ENCODE measurements at regions not wholly inside any gene's neighbourhood (a gene's known extent, or its start where the extent isn't known, plus 50 kb on each side); places are given as distances from the start of the nearest gene placed in this dataset.

DNA sequence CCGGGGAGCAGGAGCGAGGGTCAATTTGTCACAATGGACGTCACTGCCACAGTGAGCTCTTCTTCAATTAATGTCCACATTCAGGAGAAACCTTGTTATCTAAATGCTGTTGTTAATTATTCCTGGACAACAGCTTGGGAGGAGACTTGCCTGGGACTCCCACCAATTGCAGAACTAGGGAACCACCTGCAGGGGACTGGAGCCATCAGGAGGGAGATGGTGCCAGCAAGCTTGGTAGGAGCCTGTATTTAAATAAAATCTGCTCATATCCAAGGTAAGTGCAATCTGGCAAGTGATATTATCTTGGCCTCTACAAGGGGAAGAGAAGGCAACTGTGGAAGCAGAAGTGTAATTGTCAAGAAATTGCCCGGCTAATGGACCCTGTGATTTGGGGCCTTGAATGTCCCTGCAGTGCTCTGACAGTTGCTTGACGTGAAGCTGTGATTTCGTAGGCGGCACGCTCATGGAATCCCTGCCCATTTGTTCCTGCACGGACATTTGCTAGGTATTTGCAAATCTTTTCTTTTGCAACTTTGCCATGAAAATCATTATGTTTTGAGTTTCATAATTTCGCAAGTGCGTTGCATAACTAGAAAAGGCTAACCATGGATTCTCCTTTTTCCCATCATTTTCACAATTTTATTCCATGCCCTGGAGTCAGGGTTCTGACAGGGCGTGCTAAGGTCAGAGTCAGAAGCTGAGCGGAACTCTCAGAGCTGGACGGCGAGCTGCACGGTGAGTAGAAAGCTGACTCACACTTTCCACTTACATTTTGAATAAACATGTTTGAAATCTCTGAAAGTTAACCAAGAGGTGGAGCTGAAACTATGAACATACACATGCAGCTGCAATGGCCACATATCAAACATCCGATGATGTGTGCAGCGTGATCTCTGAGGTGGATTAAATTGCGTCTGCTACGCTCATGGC, 84.9 kb upstream of the TCERG1L start:
- Histone ChIP-seq H2BK5ac (ENCODE audit: low read length) (no peak overlapping the region), H3K4me3 (ENCODE audit: low read length) (no peak overlapping the region), H2BK15ac (replicated peaks; ENCODE audit: low read depth) (no peak overlapping the region), H3K18ac (ENCODE audit: low read length) (no peak overlapping the region), H3K4ac (ENCODE audit: low read depth, low read length) (no peak overlapping the region), H2AK5ac (ENCODE audit: low read length) (no peak overlapping the region), H3K27ac (ENCODE audit: low read depth, low read length) (no peak overlapping the region), H2BK120ac (ENCODE audit: low read depth, low read length) (no peak overlapping the region), H3K4me2 (ENCODE audit: low read length) (no peak overlapping the region), H3K27me3 (ENCODE audit: insufficient read depth, low read length, poor library complexity) (no peaks in the 10 kb centered on the region), H3K9ac (ENCODE audit: low read length) (no peak overlapping the region), H3K4me1 (ENCODE audit: control insufficient read depth, low read depth, low read length) (no peaks in the 10 kb centered on the region), H3K23ac (ENCODE audit: low read length) (no peak overlapping the region), H4K5ac (ENCODE audit: low read length) (no peak overlapping the region), H3K79me1 (ENCODE audit: low read length) (no peaks in the 10 kb centered on the region), H3K79me2 (ENCODE audit: control insufficient read depth, insufficient read depth, low read length) (no peaks in the 10 kb centered on the region), H3K36me3 (ENCODE audit: control insufficient read depth, insufficient read depth, low read length) (no peaks in the 10 kb centered on the region), H4K8ac (ENCODE audit: low read depth, low read length) (no peak overlapping the region), H3K56ac (ENCODE audit: low read length) (no peak overlapping the region)
- peak; percentile 45 for DNase-seq
- WGBS (ENCODE audit: extremely low coverage, insufficient coverage, low lambda C conversion rate), result no CpG with 5 or more reads among the region's 20 CpGs

- no peak overlapping the region for H2AK5ac ChIP-seq (ENCODE audit: low read length)
- H2BK5ac ChIP-seq (ENCODE audit: low read length), result no peak overlapping the region
- no peak overlapping the region for H3K56ac ChIP-seq (ENCODE audit: low read length)
- H2BK15ac ChIP-seq (replicated peaks; ENCODE audit: low read depth), result no peak overlapping the region
- H3K4ac ChIP-seq (ENCODE audit: low read depth, low read length), result no peak overlapping the region
- no peak for DNase-seq
- H3K27me3 ChIP-seq (ENCODE audit: insufficient read depth, low read length, poor library complexity), result no peaks in the 10 kb centered on the region
- no peak overlapping the region for H4K5ac ChIP-seq (ENCODE audit: low read length)
- no peak overlapping the region for H3K18ac ChIP-seq (ENCODE audit: low read length)
- no peak overlapping the region for H3K27ac ChIP-seq (ENCODE audit: low read depth, low read length)
- H4K8ac ChIP-seq (ENCODE audit: low read depth, low read length), result no peak overlapping the region
- WGBS (ENCODE audit: extremely low coverage, insufficient coverage, low lambda C conversion rate), result no CpG with 5 or more reads among the region's 5 CpGs
- H2BK120ac ChIP-seq (ENCODE audit: low read depth, low read length), result no peak overlapping the region
- no peaks in the 10 kb centered on the region for H3K79me1 ChIP-seq (ENCODE audit: low read length)
- no peaks in the 10 kb centered on the region for H3K79me2 ChIP-seq (ENCODE audit: control insufficient read depth, insufficient read depth, low read length)
- H3K4me3 ChIP-seq (ENCODE audit: low read length), result no peak overlapping the region
- H3K36me3 ChIP-seq (ENCODE audit: control insufficient read depth, insufficient read depth, low read length), result no peaks in the 10 kb centered on the region
- no peaks in the 10 kb centered on the region for H3K4me1 ChIP-seq (ENCODE audit: control insufficient read depth, low read depth, low read length)
- H3K4me2 ChIP-seq (ENCODE audit: low read length), result no peak overlapping the region
- H3K23ac ChIP-seq (ENCODE audit: low read length), result no peak overlapping the region
- H3K9ac ChIP-seq (ENCODE audit: low read length), result no peak overlapping the region
Measured at GRCh38 chr10:131398166-131398565, 86.6 kb upstream of the TCERG1L start.

DNA sequence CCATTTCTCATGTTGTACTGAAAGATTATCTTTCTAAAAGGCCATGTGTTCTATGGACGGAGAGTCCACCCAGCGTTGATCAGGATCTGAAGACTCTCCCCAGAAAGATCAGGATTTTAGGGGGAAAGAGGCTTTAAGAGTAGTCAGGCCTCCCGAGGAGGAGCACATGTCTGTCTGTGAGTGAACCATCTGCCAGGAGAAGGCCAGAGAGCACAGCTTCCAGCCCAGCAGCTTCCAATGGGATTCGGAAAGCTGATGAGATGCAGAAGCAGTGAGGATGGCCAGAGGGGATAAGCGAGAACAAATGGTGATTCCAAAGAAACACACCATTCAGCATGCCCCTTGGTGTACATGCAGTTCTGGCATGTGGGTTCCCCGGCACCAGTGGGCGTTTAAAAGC, 88.5 kb upstream of the TCERG1L start:
- Histone ChIP-seq H3K18ac (ENCODE audit: low read length) (no peak overlapping the region), H2BK15ac (replicated peaks; ENCODE audit: low read depth) (no peak overlapping the region), H3K79me2 (ENCODE audit: control insufficient read depth, insufficient read depth, low read length) (no peaks in the 10 kb centered on the region), H3K9ac (ENCODE audit: low read length) (no peak overlapping the region), H3K27me3 (ENCODE audit: insufficient read depth, low read length, poor library complexity) (no peaks in the 10 kb centered on the region), H3K4ac (ENCODE audit: low read depth, low read length) (no peak overlapping the region), H4K5ac (ENCODE audit: low read length) (no peak overlapping the region), H2BK120ac (ENCODE audit: low read depth, low read length) (no peak overlapping the region), H3K56ac (ENCODE audit: low read length) (no peak overlapping the region), H3K23ac (ENCODE audit: low read length) (no peak overlapping the region), H3K79me1 (ENCODE audit: low read length) (no peaks in the 10 kb centered on the region), H3K4me1 (ENCODE audit: control insufficient read depth, low read depth, low read length) (no peaks in the 10 kb centered on the region), H3K36me3 (ENCODE audit: control insufficient read depth, insufficient read depth, low read length) (no peaks in the 10 kb centered on the region), H3K27ac (ENCODE audit: low read depth, low read length) (no peak overlapping the region), H4K8ac (ENCODE audit: low read depth, low read length) (no peak overlapping the region), H3K4me3 (ENCODE audit: low read length) (no peak overlapping the region), H3K4me2 (ENCODE audit: low read length) (no peak overlapping the region), H2BK5ac (ENCODE audit: low read length) (no peak overlapping the region), H2AK5ac (ENCODE audit: low read length) (no peak overlapping the region)
- DNase-seq, result no peak
- WGBS (ENCODE audit: extremely low coverage, insufficient coverage, low lambda C conversion rate), result no CpG with 5 or more reads among the region's 7 CpGs

- no CpG with 5 or more reads among the region's 5 CpGs for WGBS (ENCODE audit: extremely low coverage, insufficient coverage, low lambda C conversion rate)
- no peak overlapping the region for H4K5ac ChIP-seq (ENCODE audit: low read length)
Measured at GRCh38 chr10:131400513-131400912, 89.0 kb upstream of the TCERG1L start.

DNA sequence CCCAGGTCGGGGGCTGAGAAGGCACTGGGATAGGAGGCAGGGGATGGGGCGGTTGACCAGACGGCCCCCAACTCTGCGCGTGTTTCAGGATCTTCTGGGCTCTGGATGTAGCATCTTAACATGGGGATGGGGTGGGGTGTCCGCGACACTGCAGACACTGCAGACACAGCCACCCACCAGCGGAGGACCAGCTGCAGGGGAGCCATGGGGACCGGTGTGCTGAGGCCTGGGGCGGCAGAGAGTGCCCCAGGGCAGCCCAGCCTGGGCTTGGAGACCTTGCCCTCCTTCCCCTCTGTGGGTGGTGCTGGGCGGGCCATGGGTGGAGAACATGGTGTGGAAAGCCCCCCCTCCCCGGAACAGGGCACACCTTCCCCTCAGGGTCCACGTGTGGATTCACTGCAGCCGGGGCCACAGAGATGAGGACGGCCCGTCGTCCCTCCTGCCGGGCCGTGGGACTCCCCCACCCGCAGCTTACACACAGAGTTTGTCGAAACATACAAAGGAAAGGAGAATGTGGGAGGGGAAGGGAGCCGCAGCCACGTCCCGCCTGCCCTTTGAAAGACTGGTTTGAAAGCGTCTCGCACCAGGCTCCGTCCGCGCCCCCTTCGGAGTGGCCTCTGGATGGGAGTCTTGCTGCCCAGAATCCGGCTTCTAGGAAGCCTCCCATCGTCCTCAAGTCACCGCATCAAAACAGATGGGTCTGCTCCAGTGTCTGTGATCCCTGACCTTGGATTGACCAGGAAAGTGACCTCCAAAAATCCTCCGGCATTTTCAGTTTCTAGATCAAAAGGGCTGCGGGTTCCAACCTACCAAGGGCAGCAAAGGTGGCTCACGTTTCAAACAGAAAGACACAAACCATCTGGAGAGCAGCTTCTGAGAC, 91.5 kb upstream of the TCERG1L start:
- Histone ChIP-seq H3K79me2 (ENCODE audit: control insufficient read depth, insufficient read depth, low read length) (no peaks in the 10 kb centered on the region), H3K18ac (ENCODE audit: low read length) (no peak overlapping the region)
- no CpG with 5 or more reads among the region's 36 CpGs for WGBS (ENCODE audit: extremely low coverage, insufficient coverage, low lambda C conversion rate)

More at GRCh38 chr10:131400513-131400912, 89.0 kb upstream of the TCERG1L start:
- Histone ChIP-seq H3K23ac (ENCODE audit: low read length) (no peak overlapping the region), H3K27me3 (ENCODE audit: insufficient read depth, low read length, poor library complexity) (no peaks in the 10 kb centered on the region), H3K4me2 (ENCODE audit: low read length) (no peak overlapping the region), H3K18ac (ENCODE audit: low read length) (no peak overlapping the region), H3K4ac (ENCODE audit: low read depth, low read length) (no peak overlapping the region), H2BK120ac (ENCODE audit: low read depth, low read length) (no peak overlapping the region), H3K79me2 (ENCODE audit: control insufficient read depth, insufficient read depth, low read length) (no peaks in the 10 kb centered on the region), H3K27ac (ENCODE audit: low read depth, low read length) (no peak overlapping the region), H3K56ac (ENCODE audit: low read length) (no peak overlapping the region), H3K79me1 (ENCODE audit: low read length) (no peaks in the 10 kb centered on the region), H3K4me3 (ENCODE audit: low read length) (no peak overlapping the region), H4K8ac (ENCODE audit: low read depth, low read length) (no peak overlapping the region), H3K9ac (ENCODE audit: low read length) (no peak overlapping the region), H3K4me1 (ENCODE audit: control insufficient read depth, low read depth, low read length) (no peaks in the 10 kb centered on the region), H3K36me3 (ENCODE audit: control insufficient read depth, insufficient read depth, low read length) (no peaks in the 10 kb centered on the region), H2BK5ac (ENCODE audit: low read length) (no peak overlapping the region), H2BK15ac (replicated peaks; ENCODE audit: low read depth) (no peak overlapping the region), H2AK5ac (ENCODE audit: low read length) (no peak overlapping the region)
- no peak for DNase-seq

More for the DNA sequence above, 91.5 kb upstream of the TCERG1L start:
- Histone ChIP-seq H2AK5ac (ENCODE audit: low read length) (no peak overlapping the region), H3K23ac (ENCODE audit: low read length) (no peak overlapping the region), H3K27ac (ENCODE audit: low read depth, low read length) (no peak overlapping the region), H2BK5ac (ENCODE audit: low read length) (no peak overlapping the region), H4K5ac (ENCODE audit: low read length) (no peak overlapping the region), H3K56ac (ENCODE audit: low read length) (no peak overlapping the region), H3K4ac (ENCODE audit: low read depth, low read length) (no peak overlapping the region), H3K36me3 (ENCODE audit: control insufficient read depth, insufficient read depth, low read length) (no peaks in the 10 kb centered on the region), H3K4me1 (ENCODE audit: control insufficient read depth, low read depth, low read length) (no peaks in the 10 kb centered on the region), H4K8ac (ENCODE audit: low read depth, low read length) (no peak overlapping the region), H3K79me1 (ENCODE audit: low read length) (no peaks in the 10 kb centered on the region), H3K27me3 (ENCODE audit: insufficient read depth, low read length, poor library complexity) (no peaks in the 10 kb centered on the region), H3K4me2 (ENCODE audit: low read length) (no peak overlapping the region), H3K9ac (ENCODE audit: low read length) (no peak overlapping the region), H2BK15ac (replicated peaks; ENCODE audit: low read depth) (no peak overlapping the region), H2BK120ac (ENCODE audit: low read depth, low read length) (no peak overlapping the region), H3K4me3 (ENCODE audit: low read length) (no peak overlapping the region)
- no peak for DNase-seq
